ENCODE measurements at regions not wholly inside any gene's neighbourhood (a gene's known extent, or its start where the extent isn't known, plus 50 kb on each side); places are given as distances from the start of the nearest gene placed in this dataset.
"Not testable (repeated sequence)": the region's sequence is repeated elsewhere in the genome, so short reads cannot be mapped to it uniquely, and the experiment has no call there.

DNA sequence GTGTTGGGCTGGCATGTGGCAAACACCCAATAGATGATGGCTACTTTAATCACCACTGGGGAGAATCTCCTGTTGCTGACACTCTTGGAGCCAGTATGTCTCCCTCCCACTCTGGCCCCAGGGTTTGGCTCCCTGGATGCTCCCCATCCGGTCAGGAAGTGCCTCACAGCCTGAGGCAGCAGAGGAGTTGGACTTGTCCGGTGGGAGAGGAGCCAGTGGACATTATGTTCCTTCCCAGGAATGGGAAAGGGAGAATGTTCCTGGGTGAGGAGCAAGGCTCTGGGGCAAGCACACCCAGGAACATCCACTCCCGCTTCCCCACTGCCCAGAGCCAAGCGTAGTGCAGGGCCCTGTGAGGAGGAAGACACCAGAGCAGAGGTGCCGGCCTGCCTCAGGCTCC lies 84.6 kb upstream of the NAV2 start:
- no peak overlapping the region for H3K9ac ChIP-seq (ENCODE audit: low read depth in 1 of 2, low read length in 2 of 2)
- H3K9me3 ChIP-seq (ENCODE audit: control insufficient read depth in 2 of 2, low read length in 2 of 2), result no peaks in the 10 kb centered on the region
- no peak overlapping the region for H3K27ac ChIP-seq (ENCODE audit: low read depth in 2 of 2, low read length in 2 of 2)
- H3K36me3 ChIP-seq (ENCODE audit: control insufficient read depth in 2 of 2, insufficient read depth in 2 of 2, low read length in 2 of 2), result no peaks in the 10 kb centered on the region
- H3K4me1 ChIP-seq (ENCODE audit: control insufficient read depth in 2 of 2, insufficient read depth in 2 of 2, low read length in 2 of 2), result no peaks in the 10 kb centered on the region
- no peak overlapping the region for H3K4me3 ChIP-seq (ENCODE audit: low read length in 2 of 2)
- no peaks in the 10 kb centered on the region for H3K27me3 ChIP-seq (ENCODE audit: control insufficient read depth in 2 of 2, insufficient read depth in 2 of 2, low read length in 2 of 2)

DNA sequence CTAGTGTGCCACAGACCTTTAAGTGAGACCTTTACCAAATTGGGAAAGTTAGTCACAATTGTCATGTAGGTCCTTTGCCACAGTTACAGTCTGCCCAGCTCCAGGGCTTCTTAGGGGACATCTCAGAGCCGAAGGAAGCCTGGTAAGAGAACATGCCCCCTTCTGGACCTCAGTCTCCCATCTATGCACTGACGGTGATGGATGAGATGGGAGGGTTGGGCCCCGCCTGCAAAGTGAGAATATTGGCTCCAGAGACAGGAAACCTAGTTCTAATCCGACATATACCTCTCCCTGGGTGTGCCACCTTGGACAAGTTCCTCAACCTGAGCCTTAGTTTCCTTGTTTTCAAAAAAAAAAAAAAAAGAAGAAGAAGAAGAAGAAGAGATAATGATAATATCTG lies 85.1 kb upstream of the NAV2 start:
- Histone ChIP-seq H3K4me1 (ENCODE audit: control insufficient read depth in 2 of 2, insufficient read depth in 2 of 2, low read length in 2 of 2) (no peaks in the 10 kb centered on the region), H3K36me3 (ENCODE audit: control insufficient read depth in 2 of 2, insufficient read depth in 2 of 2, low read length in 2 of 2) (no peaks in the 10 kb centered on the region), H3K27me3 (ENCODE audit: control insufficient read depth in 2 of 2, insufficient read depth in 2 of 2, low read length in 2 of 2) (no peaks in the 10 kb centered on the region), H3K27ac (ENCODE audit: low read depth in 2 of 2, low read length in 2 of 2) (no peak overlapping the region), H3K9ac (ENCODE audit: low read depth in 1 of 2, low read length in 2 of 2) (no peak overlapping the region), H3K9me3 (ENCODE audit: control insufficient read depth in 2 of 2, low read length in 2 of 2) (no peaks in the 10 kb centered on the region), H3K4me3 (ENCODE audit: low read length in 2 of 2) (no peak overlapping the region)

DNA sequence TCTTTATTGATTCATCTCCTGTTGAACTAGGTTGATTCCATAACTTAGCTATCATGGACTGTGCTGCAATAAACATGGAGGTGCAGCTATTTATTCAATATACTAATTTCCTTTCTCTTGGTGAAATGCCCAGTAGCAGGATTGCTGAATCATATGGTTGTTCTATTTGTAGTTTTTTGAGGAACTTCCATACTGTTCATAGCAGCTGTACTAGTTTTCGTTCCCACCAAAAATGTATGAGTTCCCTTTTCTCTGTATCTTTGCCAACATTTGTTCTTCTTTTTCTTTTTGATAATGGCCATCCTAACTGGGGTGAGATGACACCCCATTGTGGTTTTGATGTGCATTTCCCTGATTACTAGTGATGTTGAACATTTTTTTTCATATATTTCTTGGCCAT lies 87.2 kb upstream of the NAV2 start:
- Histone ChIP-seq H3K9me3 (ENCODE audit: control insufficient read depth in 2 of 2, low read length in 2 of 2) (no peaks in the 10 kb centered on the region), H3K4me3 (ENCODE audit: low read length in 2 of 2) (no peak overlapping the region), H3K36me3 (ENCODE audit: control insufficient read depth in 2 of 2, insufficient read depth in 2 of 2, low read length in 2 of 2) (no peaks in the 10 kb centered on the region), H3K4me1 (ENCODE audit: control insufficient read depth in 2 of 2, insufficient read depth in 2 of 2, low read length in 2 of 2) (no peaks in the 10 kb centered on the region), H3K27me3 (ENCODE audit: control insufficient read depth in 2 of 2, insufficient read depth in 2 of 2, low read length in 2 of 2) (no peaks in the 10 kb centered on the region), H3K9ac (ENCODE audit: low read depth in 1 of 2, low read length in 2 of 2) (no peak overlapping the region), H3K27ac (ENCODE audit: low read depth in 2 of 2, low read length in 2 of 2) (no peak overlapping the region)

DNA sequence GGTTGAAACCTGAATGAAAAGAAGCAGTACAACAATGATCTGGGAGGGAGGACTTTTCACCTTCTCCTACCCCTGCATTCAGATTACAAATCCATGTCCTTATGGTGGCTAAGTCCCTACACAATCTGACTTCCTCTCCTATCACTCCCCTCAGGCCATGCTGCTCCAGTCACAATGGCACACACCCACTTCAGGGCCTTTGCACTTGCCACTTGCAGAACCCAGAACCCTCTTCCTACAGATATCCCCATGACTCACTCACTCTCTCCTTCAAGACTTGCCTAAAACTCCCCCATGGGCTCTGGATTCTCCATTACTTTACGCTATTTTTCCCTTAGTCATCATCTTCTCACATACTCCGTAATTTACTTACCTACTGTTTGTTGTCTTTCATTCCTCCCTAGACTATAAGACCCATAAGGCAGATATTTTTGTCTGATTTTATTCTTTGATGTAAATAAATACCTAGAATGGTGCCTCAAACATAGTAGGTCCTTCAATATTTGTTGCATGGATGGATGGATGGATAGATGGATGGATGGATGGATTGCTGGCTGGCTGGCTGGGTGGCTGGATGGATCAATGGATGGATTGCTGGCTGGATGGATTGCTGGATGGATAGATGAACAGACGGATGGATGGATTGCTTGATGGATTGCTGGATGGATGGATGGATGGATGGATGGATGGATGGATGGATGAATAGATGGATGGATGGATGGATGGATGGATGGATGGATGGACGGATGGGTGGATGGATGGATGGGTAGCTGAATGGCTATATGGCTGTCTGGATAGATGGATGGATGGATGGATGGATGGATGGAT lies 94.7 kb upstream of the NAV2 start:
- H3K27ac ChIP-seq (ENCODE audit: low read depth in 2 of 2, low read length in 2 of 2), result no peak overlapping the region
- H3K27me3 ChIP-seq (ENCODE audit: control insufficient read depth in 2 of 2, insufficient read depth in 2 of 2, low read length in 2 of 2), result no peaks in the 10 kb centered on the region
- no peak overlapping the region for H3K4me3 ChIP-seq (ENCODE audit: low read length in 2 of 2)
- no peaks in the 10 kb centered on the region for H3K9me3 ChIP-seq (ENCODE audit: control insufficient read depth in 2 of 2, low read length in 2 of 2)
- no peaks in the 10 kb centered on the region for H3K36me3 ChIP-seq (ENCODE audit: control insufficient read depth in 2 of 2, insufficient read depth in 2 of 2, low read length in 2 of 2)
- no peak overlapping the region for H3K9ac ChIP-seq (ENCODE audit: low read depth in 1 of 2, low read length in 2 of 2)
- H3K4me1 ChIP-seq (ENCODE audit: control insufficient read depth in 2 of 2, insufficient read depth in 2 of 2, low read length in 2 of 2), result no peaks in the 10 kb centered on the region

- Histone ChIP-seq H3K4me3 (ENCODE audit: low read length in 2 of 2) (no peak overlapping the region), H3K27me3 (ENCODE audit: control insufficient read depth in 2 of 2, insufficient read depth in 2 of 2, low read length in 2 of 2) (no peaks in the 10 kb centered on the region), H3K36me3 (ENCODE audit: control insufficient read depth in 2 of 2, insufficient read depth in 2 of 2, low read length in 2 of 2) (no peaks in the 10 kb centered on the region), H3K27ac (ENCODE audit: low read depth in 2 of 2, low read length in 2 of 2) (peak overlapping the region in 1 of 2 donors; percentile 16), H3K4me1 (ENCODE audit: control insufficient read depth in 2 of 2, insufficient read depth in 2 of 2, low read length in 2 of 2) (no peaks in the 10 kb centered on the region), H3K9ac (ENCODE audit: low read depth in 1 of 2, low read length in 2 of 2) (no peak overlapping the region), H3K9me3 (ENCODE audit: control insufficient read depth in 2 of 2, low read length in 2 of 2) (no peaks in the 10 kb centered on the region)
Measured at GRCh38 chr11:19615341-19616183, 97.1 kb upstream of the NAV2 start.

- no peak overlapping the region for H3K27ac ChIP-seq (ENCODE audit: low read depth in 2 of 2, low read length in 2 of 2)
- H3K9me3 ChIP-seq (ENCODE audit: control insufficient read depth in 2 of 2, low read length in 2 of 2), result no peaks in the 10 kb centered on the region
- no peaks in the 10 kb centered on the region for H3K27me3 ChIP-seq (ENCODE audit: control insufficient read depth in 2 of 2, insufficient read depth in 2 of 2, low read length in 2 of 2)
- H3K36me3 ChIP-seq (ENCODE audit: control insufficient read depth in 2 of 2, insufficient read depth in 2 of 2, low read length in 2 of 2), result no peaks in the 10 kb centered on the region
- H3K4me1 ChIP-seq (ENCODE audit: control insufficient read depth in 2 of 2, insufficient read depth in 2 of 2, low read length in 2 of 2), result no peaks in the 10 kb centered on the region
- no peak overlapping the region for H3K9ac ChIP-seq (ENCODE audit: low read depth in 1 of 2, low read length in 2 of 2)
- H3K4me3 ChIP-seq (ENCODE audit: low read length in 2 of 2), result no peak overlapping the region
Measured at GRCh38 chr11:19614370-19614940, 98.2 kb upstream of the NAV2 start.

- not testable (repeated sequence) for H3K9ac ChIP-seq (ENCODE audit: low read depth in 1 of 2, low read length in 2 of 2); H3K36me3 ChIP-seq (ENCODE audit: control insufficient read depth in 2 of 2, insufficient read depth in 2 of 2, low read length in 2 of 2); H3K27ac ChIP-seq (ENCODE audit: low read depth in 2 of 2, low read length in 2 of 2); H3K27me3 ChIP-seq (ENCODE audit: control insufficient read depth in 2 of 2, insufficient read depth in 2 of 2, low read length in 2 of 2); H3K4me1 ChIP-seq (ENCODE audit: control insufficient read depth in 2 of 2, insufficient read depth in 2 of 2, low read length in 2 of 2); H3K4me3 ChIP-seq (ENCODE audit: low read length in 2 of 2); H3K9me3 ChIP-seq (ENCODE audit: control insufficient read depth in 2 of 2, low read length in 2 of 2)
Measured at GRCh38 chr11:19612025-19612424, 100.6 kb upstream of the NAV2 start.

DNA sequence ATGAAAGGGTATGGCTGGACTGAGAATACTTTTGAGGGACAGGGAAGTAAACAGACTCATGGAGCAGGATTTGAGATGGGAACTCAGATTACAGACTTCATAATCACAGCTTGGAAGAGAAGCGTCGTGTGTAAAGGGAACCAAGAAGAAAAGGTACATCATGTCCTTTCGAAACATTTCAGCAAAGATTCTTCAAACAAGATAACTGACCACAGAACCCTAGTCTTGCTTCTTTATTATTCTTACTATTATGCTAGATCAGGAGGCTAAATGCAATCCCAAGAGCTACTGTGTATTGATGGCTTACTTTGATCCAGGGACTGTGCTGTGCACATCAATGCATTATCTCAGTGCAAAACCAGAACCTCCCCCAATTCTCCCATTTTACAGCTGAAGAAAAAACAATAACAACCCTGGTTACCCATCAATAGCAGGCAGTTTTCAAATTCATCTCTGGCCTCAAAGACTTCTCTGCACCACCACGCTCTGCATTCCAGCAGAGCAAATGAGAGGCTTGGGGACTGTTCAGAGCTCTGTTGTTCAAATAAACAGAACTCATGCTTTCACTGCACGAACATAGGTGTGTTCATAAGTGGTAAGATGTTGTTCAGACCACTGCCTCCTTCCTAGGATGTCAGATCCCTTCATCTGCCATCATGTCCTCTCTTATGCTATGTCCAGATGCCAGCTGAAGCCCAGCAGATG lies 104.8 kb upstream of the NAV2 start:
- no peak overlapping the region for H3K9ac ChIP-seq (ENCODE audit: low read depth in 1 of 2, low read length in 2 of 2)
- no peaks in the 10 kb centered on the region for H3K36me3 ChIP-seq (ENCODE audit: control insufficient read depth in 2 of 2, insufficient read depth in 2 of 2, low read length in 2 of 2)
- H3K4me3 ChIP-seq (ENCODE audit: low read length in 2 of 2), result no peak overlapping the region
- H3K4me1 ChIP-seq (ENCODE audit: control insufficient read depth in 2 of 2, insufficient read depth in 2 of 2, low read length in 2 of 2), result no peaks in the 10 kb centered on the region
- H3K27ac ChIP-seq (ENCODE audit: low read depth in 2 of 2, low read length in 2 of 2), result no peak overlapping the region
- no peaks in the 10 kb centered on the region for H3K9me3 ChIP-seq (ENCODE audit: control insufficient read depth in 2 of 2, low read length in 2 of 2)
- no peaks in the 10 kb centered on the region for H3K27me3 ChIP-seq (ENCODE audit: control insufficient read depth in 2 of 2, insufficient read depth in 2 of 2, low read length in 2 of 2)

DNA sequence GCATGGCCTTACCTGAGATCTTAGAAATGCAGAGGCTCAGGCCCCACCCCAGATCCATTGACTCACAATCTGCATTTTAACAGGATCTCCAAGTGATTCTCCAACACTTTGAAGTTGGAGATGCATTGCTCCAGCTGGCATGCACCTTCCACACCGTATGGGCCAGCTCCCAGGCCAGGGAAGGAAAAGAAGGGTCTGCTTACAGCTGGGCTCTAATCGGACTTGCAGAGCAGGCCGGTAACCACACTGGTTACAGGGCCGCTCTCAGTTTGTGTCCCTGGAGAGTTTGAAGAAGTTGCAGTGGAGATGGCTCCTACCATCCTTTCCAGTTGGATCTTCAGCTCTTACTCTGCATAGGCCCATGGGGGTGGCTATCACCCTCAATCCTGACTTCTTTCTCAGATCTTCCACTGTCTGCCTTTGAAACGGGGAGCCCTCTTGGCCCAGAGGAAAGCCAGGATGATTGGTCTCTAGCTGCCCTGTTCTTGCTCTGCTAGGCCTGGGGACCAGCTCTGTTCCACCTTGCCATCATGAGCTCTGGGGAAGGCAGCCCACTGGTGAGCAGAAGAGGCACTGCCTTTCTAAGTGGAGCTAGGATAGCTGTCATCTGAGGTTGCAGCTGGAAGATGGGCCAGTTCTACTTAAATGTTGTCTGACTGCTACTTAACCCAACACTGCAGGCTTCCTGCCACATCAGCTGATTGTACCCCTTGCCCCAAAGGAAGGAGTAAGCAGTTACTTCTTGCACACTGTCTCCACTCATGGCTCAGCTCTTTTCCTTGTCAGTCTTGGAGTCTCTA lies 105.6 kb upstream of the NAV2 start:
- H3K9ac ChIP-seq (ENCODE audit: low read depth in 1 of 2, low read length in 2 of 2), result no peak overlapping the region
- no peaks in the 10 kb centered on the region for H3K4me1 ChIP-seq (ENCODE audit: control insufficient read depth in 2 of 2, insufficient read depth in 2 of 2, low read length in 2 of 2)
- no peak overlapping the region for H3K27ac ChIP-seq (ENCODE audit: low read depth in 2 of 2, low read length in 2 of 2)
- H3K4me3 ChIP-seq (ENCODE audit: low read length in 2 of 2), result no peak overlapping the region
- no peaks in the 10 kb centered on the region for H3K36me3 ChIP-seq (ENCODE audit: control insufficient read depth in 2 of 2, insufficient read depth in 2 of 2, low read length in 2 of 2)
- H3K9me3 ChIP-seq (ENCODE audit: control insufficient read depth in 2 of 2, low read length in 2 of 2), result no peaks in the 10 kb centered on the region
- H3K27me3 ChIP-seq (ENCODE audit: control insufficient read depth in 2 of 2, insufficient read depth in 2 of 2, low read length in 2 of 2), result no peaks in the 10 kb centered on the region
